ENCODE measurements at regions not wholly inside any gene's neighbourhood (a gene's known extent, or its start where the extent isn't known, plus 50 kb on each side); places are given as distances from the start of the nearest gene placed in this dataset.

GRCh38 chr22:47780281-47780875 is 1017.9 kb downstream of the TBC1D22A start:
- TF ChIP-seq CTCF (IDR thresholded peaks at IDR 0.05; ENCODE audit: low read depth, low read length, poor library complexity, severe bottlenecking) (no peak), EZH2phosphoT487 (IDR thresholded peaks at IDR 0.05; ENCODE audit: borderline replicate concordance, low read length) (no peak)
